B cell (primary cell): ENCODE measurements at regions not wholly inside any gene's neighbourhood (a gene's known extent, or its start where the extent isn't known, plus 50 kb on each side); places are given as distances from the start of the nearest gene placed in this dataset.

Experiments used
- ATAC-seq: fragments of 200-7000 bp; cut with Tn5 transposase; one replicate; pipeline ENCODE4 v1.10.0; 2021; ENCODE audit warnings: low read depth, mild to moderate bottlenecking, moderate number of reproducible peaks, moderate library complexity
- CTCF ChIA-PET: fragments of 350-600 bp; sonication (Branson Sonifier 250); formaldehyde crosslinking; loops from one replicate; lab custom pipeline; 2021; ENCODE audit warnings: antibody characterized with exemption, inconsistent platforms; lab: Charles Lee
- POLR2A ChIA-PET: fragments of 350-600 bp; sonication (Branson Sonifier 250); formaldehyde crosslinking; loops from one replicate; lab custom pipeline; 2021; ENCODE audit warnings: antibody characterized with exemption; lab: Charles Lee
- DNase-seq: peaks from one replicate; pipeline ENCODE4 v3.0.0; 2013
- H2AFZ ChIP-seq: 2 replicates; pipeline ENCODE4 v1.6.1; 2012; ENCODE audit warnings: mild to moderate bottlenecking, low read depth, low read length; ENCODE audit not compliant: insufficient read depth, poor library complexity, severe bottlenecking
- H3K27ac ChIP-seq, 2 donors: 1 replicate in 1 of 2; 2 replicates in 1 of 2; pipeline ENCODE4 v1.5.1; 2012 to 2013; ENCODE audit warnings: low read length in 2 of 2, mild to moderate bottlenecking in 2 of 2, moderate library complexity in 1 of 2
- H3K27me3 ChIP-seq, 4 experiments: fragments of 200-600 bp in 1 of 4; sonication (generic) in 1 of 4; replicated peaks in 1 of 4; 1 replicate in 2 of 4; 2 replicates in 2 of 4; pipeline versions ENCODE4 v1.6.1 to v1.7.0; 2013 to 2016; ENCODE audit warnings: low read length in 3 of 4, mild to moderate bottlenecking in 2 of 4, mixed read lengths in 1 of 4, moderate library complexity in 1 of 4; ENCODE audit not compliant: insufficient read depth in 4 of 4, control insufficient read depth in 3 of 4; ENCODE audit errors: control extremely low read depth in 1 of 4
- H3K36me3 ChIP-seq, 2 experiments: replicated peaks in 1 of 2; 1 replicate in 1 of 2; 2 replicates in 1 of 2; pipeline versions ENCODE4 v1.6.1 to v1.7.1; 2013; ENCODE audit warnings: low read length in 1 of 2; ENCODE audit not compliant: insufficient read depth in 2 of 2, control insufficient read depth in 1 of 2; ENCODE audit errors: control extremely low read depth in 1 of 2, extremely low read depth in 1 of 2
- H3K4me1 ChIP-seq, 2 donors: fragments of 200-600 bp in 1 of 2; sonication (generic) in 1 of 2; 1 replicate in 1 of 2; 2 replicates in 1 of 2; pipeline versions ENCODE4 v1.5.1 to v1.6.1; 2013 to 2017; ENCODE audit warnings: low read length in 2 of 2; ENCODE audit not compliant: control insufficient read depth in 2 of 2, insufficient read depth in 2 of 2
- H3K4me2 ChIP-seq: replicated peaks from 2 replicates; pipeline ENCODE3; 2012; ENCODE audit warnings: mild to moderate bottlenecking, low read depth, low read length; ENCODE audit not compliant: poor library complexity, severe bottlenecking
- H3K4me3 ChIP-seq, 5 experiments: fragments of 200-600 bp in 1 of 5; sonication (generic) in 1 of 5; 1 replicate in 3 of 5; 2 replicates in 2 of 5; pipeline versions ENCODE4 v1.5.1 to v1.7.0; 2011 to 2016; ENCODE audit warnings: low read length in 4 of 5, mild to moderate bottlenecking in 4 of 5, low read depth in 2 of 5, control low read depth in 1 of 5, moderate library complexity in 1 of 5; ENCODE audit not compliant: insufficient read depth in 1 of 5; ENCODE audit errors: control extremely low read depth in 1 of 5, extremely low read depth in 1 of 5
- H3K79me2 ChIP-seq: fragments of 200-600 bp; sonication (generic); one replicate; pipeline ENCODE4 v1.6.0; 2016; ENCODE audit warnings: low read length; ENCODE audit not compliant: control insufficient read depth, insufficient read depth
- H3K9ac ChIP-seq: fragments of 200-600 bp; sonication (generic); 2 replicates; pipeline ENCODE4 v1.6.1; 2017; ENCODE audit warnings: mild to moderate bottlenecking, low read length, moderate library complexity
- H3K9me3 ChIP-seq, 3 donors: one replicate each; pipeline versions ENCODE4 v1.6.1 to v1.7.1; 2013; ENCODE audit warnings: low read length in 2 of 3; ENCODE audit not compliant: control insufficient read depth in 2 of 3, insufficient read depth in 1 of 3; ENCODE audit errors: control extremely low read depth in 1 of 3
- H4K20me1 ChIP-seq: 2 replicates; pipeline ENCODE4 v1.6.0; 2012; ENCODE audit warnings: mild to moderate bottlenecking, low read length; ENCODE audit not compliant: insufficient read depth, control insufficient read depth, poor library complexity, severe bottlenecking
- H3K27ac Mint-ChIP-seq: one replicate; pipeline ENCODE4 v1.8.0; 2021; ENCODE audit warnings: mixed read lengths
- H3K27me3 Mint-ChIP-seq: one replicate; pipeline ENCODE4 v1.8.0; 2021; ENCODE audit warnings: mixed read lengths
- H3K4me1 Mint-ChIP-seq: one replicate; pipeline ENCODE4 v1.8.0; 2021; ENCODE audit warnings: mixed read lengths
- H3K4me3 Mint-ChIP-seq: one replicate; pipeline ENCODE4 v1.8.0; 2021; ENCODE audit warnings: mixed read lengths
- H3K9me3 Mint-ChIP-seq: one replicate; pipeline ENCODE4 v1.8.0; 2022; ENCODE audit warnings: mixed read lengths; ENCODE audit not compliant: insufficient read depth
- EZH2 ChIP-seq: IDR thresholded peaks from 2 replicates; pipeline ENCODE4 v1.6.1; 2012; ENCODE audit warnings: borderline replicate concordance, low read depth, mild to moderate bottlenecking, moderate library complexity, low read length; ENCODE audit not compliant: insufficient read depth, poor library complexity, severe bottlenecking
- WGBS: methylation state at CpG from one replicate; pipeline ENCODE4 v1.1.5; 2013; ENCODE audit warnings: missing lambda C conversion rate; ENCODE audit not compliant: insufficient coverage; 5-methylcytosine and 5-hydroxymethylcytosine counted together
- intact Hi-C: fragments of 100-400 bp; cut with micrococcal nuclease; formaldehyde crosslinking; loops from one replicate; pipeline ENCODE4 v1.10.0; 2022
- TF ChIP-seq, protein P1 (sequence below): fragments of 200-600 bp; IDR thresholded peaks from one replicate; pipeline ENCODE4 v1.8.0; 2022; ENCODE audit warnings: antibody characterized with exemption, mild to moderate bottlenecking

- Mint-ChIP-seq H3K4me3 (no peak overlapping the region), H3K27me3 (no peaks in the 10 kb centered on the region), H3K4me1 (no peaks in the 10 kb centered on the region), H3K9me3 (peaks cover 3% of the 10 kb centered on the region), H3K27ac (no peak overlapping the region)
- DNase-seq (no peak), ATAC-seq (no peak)
- no peaks in the 10 kb centered on the region for H3K27me3 ChIP-seq
- POLR2A ChIA-PET = no interaction called here
- intact Hi-C loops = no loop called here
- H2AFZ ChIP-seq = no peak overlapping the region
- H4K20me1 ChIP-seq = no peaks in the 10 kb centered on the region
- no peaks in the 10 kb centered on the region for H3K36me3 ChIP-seq
- H3K27ac ChIP-seq = no peak overlapping the region
- TF ChIP-seq, protein P1, sequence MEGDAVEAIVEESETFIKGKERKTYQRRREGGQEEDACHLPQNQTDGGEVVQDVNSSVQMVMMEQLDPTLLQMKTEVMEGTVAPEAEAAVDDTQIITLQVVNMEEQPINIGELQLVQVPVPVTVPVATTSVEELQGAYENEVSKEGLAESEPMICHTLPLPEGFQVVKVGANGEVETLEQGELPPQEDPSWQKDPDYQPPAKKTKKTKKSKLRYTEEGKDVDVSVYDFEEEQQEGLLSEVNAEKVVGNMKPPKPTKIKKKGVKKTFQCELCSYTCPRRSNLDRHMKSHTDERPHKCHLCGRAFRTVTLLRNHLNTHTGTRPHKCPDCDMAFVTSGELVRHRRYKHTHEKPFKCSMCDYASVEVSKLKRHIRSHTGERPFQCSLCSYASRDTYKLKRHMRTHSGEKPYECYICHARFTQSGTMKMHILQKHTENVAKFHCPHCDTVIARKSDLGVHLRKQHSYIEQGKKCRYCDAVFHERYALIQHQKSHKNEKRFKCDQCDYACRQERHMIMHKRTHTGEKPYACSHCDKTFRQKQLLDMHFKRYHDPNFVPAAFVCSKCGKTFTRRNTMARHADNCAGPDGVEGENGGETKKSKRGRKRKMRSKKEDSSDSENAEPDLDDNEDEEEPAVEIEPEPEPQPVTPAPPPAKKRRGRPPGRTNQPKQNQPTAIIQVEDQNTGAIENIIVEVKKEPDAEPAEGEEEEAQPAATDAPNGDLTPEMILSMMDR = no peak
- TF ChIP-seq EZH2 = no peak
- WGBS = 94% methylated on average over 4 of the region's 4 CpGs
- H3K4me3 ChIP-seq = no peak overlapping the region
- H3K4me2 ChIP-seq = no peak overlapping the region
- H3K9ac ChIP-seq = no peak overlapping the region
- CTCF ChIA-PET = no interaction called here
- no peaks in the 10 kb centered on the region for H3K4me1 ChIP-seq
- H3K79me2 ChIP-seq = no peaks in the 10 kb centered on the region
- peaks cover 0 to 1% (median 0%) of the 10 kb centered on the region in 3 donors for H3K9me3 ChIP-seq
Measured at GRCh38 chr3:165404357-165405027, 208.3 kb upstream of the SLITRK3 start.

DNA sequence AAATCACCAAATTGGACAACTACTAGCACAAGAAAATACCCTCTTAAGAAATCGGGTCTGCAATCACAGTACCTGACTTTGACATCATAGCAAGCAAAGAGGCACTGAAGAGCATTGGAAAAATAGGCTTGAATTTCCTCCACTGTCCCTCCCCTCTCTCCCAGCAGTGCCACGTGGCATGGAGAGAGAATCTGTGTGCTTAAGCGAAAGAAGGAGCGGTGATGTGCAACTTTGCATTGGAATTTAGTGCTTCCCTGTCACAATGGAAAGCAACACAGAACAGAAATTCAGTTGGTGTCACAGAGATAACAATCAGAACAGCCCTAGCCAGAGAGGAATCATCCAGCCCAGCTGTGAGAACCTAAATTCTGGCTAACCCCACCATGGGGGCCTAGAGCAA lies 207.5 kb upstream of the SLITRK3 start:
- Histone ChIP-seq H3K27ac (no peak overlapping the region), H4K20me1 (no peaks in the 10 kb centered on the region), H3K27me3 (no peaks in the 10 kb centered on the region), H3K4me3 (no peak overlapping the region), H3K9me3 (peaks cover 0 to 1% (median 0%) of the 10 kb centered on the region in 3 donors), H3K4me2 (no peak overlapping the region), H3K36me3 (no peaks in the 10 kb centered on the region), H2AFZ (no peak overlapping the region), H3K79me2 (no peaks in the 10 kb centered on the region), H3K9ac (no peak overlapping the region), H3K4me1 (no peaks in the 10 kb centered on the region)
- CTCF ChIA-PET = no interaction called here
- intact Hi-C loops = no loop called here
- no peaks in the 10 kb centered on the region for H3K27me3 Mint-ChIP-seq
- no peak overlapping the region for H3K27ac Mint-ChIP-seq
- no peak overlapping the region for H3K4me3 Mint-ChIP-seq
- no peak for ATAC-seq
- POLR2A ChIA-PET = no interaction called here
- H3K9me3 Mint-ChIP-seq = peaks cover 3% of the 10 kb centered on the region
- DNase-seq = no peak
- WGBS = 80% methylated on average over 1 of the region's 4 CpGs
- no peak for TF ChIP-seq EZH2
- TF ChIP-seq, protein P1 = no peak
- H3K4me1 Mint-ChIP-seq = no peaks in the 10 kb centered on the region
